ENCODE measurements at regions not wholly inside any gene's neighbourhood (a gene's known extent, or its start where the extent isn't known, plus 50 kb on each side); places are given as distances from the start of the nearest gene placed in this dataset.

GRCh38 chr14:94880876-94881275 is 111.0 kb upstream of the GSC start:
- TF ChIP-seq CTCF (IDR thresholded peaks at IDR 0.05 in 2 of 3, conservative IDR thresholded peaks at IDR 0.05 in 1 of 3; ENCODE audit: control insufficient read depth in 2 of 3, extremely low read depth in 1 of 3, insufficient read depth in 1 of 3, low read depth in 3 of 3, low read length in 3 of 3) (no peak), KAT2A (conservative IDR thresholded peaks at IDR 0.05; ENCODE audit: control insufficient read depth, low read depth, low read length) (no peak), ZBTB40 (IDR thresholded peaks at IDR 0.05; ENCODE audit: borderline replicate concordance) (no peak), NR2C1 (IDR thresholded peaks at IDR 0.05) (no peak), PBX3 (IDR thresholded peaks at IDR 0.05; ENCODE audit: insufficient replicate concordance, low read depth, low read length) (no peak), POLR2A (IDR thresholded peaks at IDR 0.05; ENCODE audit: low read depth, low read length) (no peak), BMI1 (IDR thresholded peaks at IDR 0.05; ENCODE audit: borderline replicate concordance) (no peak), CHD1 (IDR thresholded peaks at IDR 0.05; ENCODE audit: low read depth, low read length) (no peak), ZNF24 (IDR thresholded peaks at IDR 0.05) (no peak), POLR2AphosphoS5 (IDR thresholded peaks at IDR 0.05; ENCODE audit: low read length) (no peak), SMARCA5 (IDR thresholded peaks at IDR 0.05) (no peak), E4F1 (IDR thresholded peaks at IDR 0.05; ENCODE audit: borderline replicate concordance, partially characterized antibody) (no peak), ETV6 (conservative IDR thresholded peaks at IDR 0.05 in 1 of 2, IDR thresholded peaks at IDR 0.05 in 1 of 2; ENCODE audit: borderline replicate concordance in 1 of 2, low read depth in 1 of 2) (no peak), USF1 (IDR thresholded peaks at IDR 0.05; ENCODE audit: borderline replicate concordance, extremely low read length, insufficient read depth, low read depth, low read length) (no peak)

Data from GM12878 (cell line).